ENCODE measurements at regions not wholly inside any gene's neighbourhood (a gene's known extent, or its start where the extent isn't known, plus 50 kb on each side); places are given as distances from the start of the nearest gene placed in this dataset.

- intact Hi-C loops (cut with micrococcal nuclease; ENCODE audit: unreplicated experiment) = no loop called here
- CTCF ChIA-PET = no interaction called here
- POLR2A ChIA-PET (ENCODE audit: low non-redundant PET) = no interaction called here
Measured at GRCh38 chr1:219401724-219402625, 210.9 kb downstream of the ZC3H11B start.

GRCh38 chr1:219399446-219399845, 213.5 kb downstream of the ZC3H11B start:
- Histone ChIP-seq H3K27ac (ENCODE audit: low read depth, low read length, poor library complexity, severe bottlenecking) (no peak overlapping the region), H3K4me3 (ENCODE audit: low read depth, low read length, poor library complexity, severe bottlenecking) (no peak overlapping the region), H3K27me3 (replicated peaks; ENCODE audit: insufficient read depth, low read depth, low read length, poor library complexity) (peaks cover 39% of the 10 kb centered on the region), H3K9me3 (ENCODE audit: low read depth, low read length, poor library complexity, severe bottlenecking) (peaks cover 8% of the 10 kb centered on the region), H3K4me1 (ENCODE audit: insufficient read depth, low read length, poor library complexity, severe bottlenecking) (no peaks in the 10 kb centered on the region), H3K36me3 (ENCODE audit: insufficient read depth, low read length, poor library complexity, severe bottlenecking) (no peaks in the 10 kb centered on the region)
- TF ChIP-seq EZH2 (IDR thresholded peaks at IDR 0.05; ENCODE audit: borderline replicate concordance, low read depth, low read length, poor library complexity, severe bottlenecking) (no peak), CTCF (conservative IDR thresholded peaks at IDR 0.05; ENCODE audit: low read depth, low read length) (no peak)
- POLR2A ChIA-PET (ENCODE audit: low non-redundant PET) = no interaction called here
- BruUV-seq (replicated peaks) = no TSS peak
- intact Hi-C loops (cut with micrococcal nuclease; ENCODE audit: unreplicated experiment) = no loop called here
- CTCF ChIA-PET = no interaction called here
- DNase-seq (ENCODE audit: low spot score) = no peak

More at GRCh38 chr1:219401724-219402625, 210.9 kb downstream of the ZC3H11B start:
- Histone ChIP-seq H3K4me3 (ENCODE audit: low read depth, low read length, poor library complexity, severe bottlenecking) (no peak overlapping the region), H3K4me1 (ENCODE audit: insufficient read depth, low read length, poor library complexity, severe bottlenecking) (peaks cover 20% of the 10 kb centered on the region), H3K27ac (ENCODE audit: low read depth, low read length, poor library complexity, severe bottlenecking) (no peak overlapping the region), H3K9me3 (ENCODE audit: low read depth, low read length, poor library complexity, severe bottlenecking) (no peaks in the 10 kb centered on the region), H3K36me3 (ENCODE audit: insufficient read depth, low read length, poor library complexity, severe bottlenecking) (no peaks in the 10 kb centered on the region), H3K27me3 (replicated peaks; ENCODE audit: insufficient read depth, low read depth, low read length, poor library complexity) (peaks cover 54% of the 10 kb centered on the region)
- DNase-seq (ENCODE audit: low spot score) = no peak
- BruUV-seq (replicated peaks) = no TSS peak
- TF ChIP-seq CTCF (conservative IDR thresholded peaks at IDR 0.05; ENCODE audit: low read depth, low read length) = no peak
- TF ChIP-seq EZH2 (IDR thresholded peaks at IDR 0.05; ENCODE audit: borderline replicate concordance, low read depth, low read length, poor library complexity, severe bottlenecking) = no peak

GRCh38 chr1:219398815-219399396, 214.0 kb downstream of the ZC3H11B start:
- Histone ChIP-seq H3K27me3 (replicated peaks; ENCODE audit: insufficient read depth, low read depth, low read length, poor library complexity) (peaks cover 34% of the 10 kb centered on the region), H3K4me1 (ENCODE audit: insufficient read depth, low read length, poor library complexity, severe bottlenecking) (no peaks in the 10 kb centered on the region), H3K27ac (ENCODE audit: low read depth, low read length, poor library complexity, severe bottlenecking) (no peak overlapping the region), H3K4me3 (ENCODE audit: low read depth, low read length, poor library complexity, severe bottlenecking) (no peak overlapping the region), H3K36me3 (ENCODE audit: insufficient read depth, low read length, poor library complexity, severe bottlenecking) (no peaks in the 10 kb centered on the region), H3K9me3 (ENCODE audit: low read depth, low read length, poor library complexity, severe bottlenecking) (peaks cover 8% of the 10 kb centered on the region)
- TF ChIP-seq EZH2 (IDR thresholded peaks at IDR 0.05; ENCODE audit: borderline replicate concordance, low read depth, low read length, poor library complexity, severe bottlenecking) (no peak), CTCF (conservative IDR thresholded peaks at IDR 0.05; ENCODE audit: low read depth, low read length) (no peak)
- DNase-seq (ENCODE audit: low spot score) = no peak
- intact Hi-C loops (cut with micrococcal nuclease; ENCODE audit: unreplicated experiment) = no loop called here
- BruUV-seq (replicated peaks) = no TSS peak
- CTCF ChIA-PET = no interaction called here
- POLR2A ChIA-PET (ENCODE audit: low non-redundant PET) = no interaction called here
